LHCN-M2 (cell line): ENCODE measurements at regions not wholly inside any gene's neighbourhood (a gene's known extent, or its start where the extent isn't known, plus 50 kb on each side); places are given as distances from the start of the nearest gene placed in this dataset.
"Not testable (repeated sequence)": the region's sequence is repeated elsewhere in the genome, so short reads cannot be mapped to it uniquely, and the experiment has no call there.

ENCODE experiments used
- DNase-seq: peaks from one replicate; pipeline ENCODE4 v3.0.0-alpha.2; 2012; ENCODE audit warnings: low read depth

DNA sequence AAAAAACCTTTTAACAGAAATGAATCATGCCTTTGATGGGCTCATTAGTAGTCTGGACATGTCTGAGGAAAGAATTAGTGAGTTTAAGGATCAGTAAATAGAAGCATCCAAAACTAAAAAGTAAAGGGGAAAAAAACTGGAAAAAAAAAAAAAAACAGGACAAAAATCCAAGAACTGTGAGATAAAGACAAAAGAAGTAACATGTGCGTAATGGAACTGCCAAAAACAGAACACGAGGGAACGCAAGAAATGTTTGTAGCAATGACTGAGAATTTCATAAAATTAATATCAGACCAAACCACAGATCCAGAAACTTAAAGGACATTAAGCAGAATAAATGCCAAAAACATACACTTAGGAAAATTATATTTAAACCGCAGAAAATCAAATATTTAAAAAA lies 77.4 kb downstream of the MS4A13 start:
- DNase-seq = no peak

DNA sequence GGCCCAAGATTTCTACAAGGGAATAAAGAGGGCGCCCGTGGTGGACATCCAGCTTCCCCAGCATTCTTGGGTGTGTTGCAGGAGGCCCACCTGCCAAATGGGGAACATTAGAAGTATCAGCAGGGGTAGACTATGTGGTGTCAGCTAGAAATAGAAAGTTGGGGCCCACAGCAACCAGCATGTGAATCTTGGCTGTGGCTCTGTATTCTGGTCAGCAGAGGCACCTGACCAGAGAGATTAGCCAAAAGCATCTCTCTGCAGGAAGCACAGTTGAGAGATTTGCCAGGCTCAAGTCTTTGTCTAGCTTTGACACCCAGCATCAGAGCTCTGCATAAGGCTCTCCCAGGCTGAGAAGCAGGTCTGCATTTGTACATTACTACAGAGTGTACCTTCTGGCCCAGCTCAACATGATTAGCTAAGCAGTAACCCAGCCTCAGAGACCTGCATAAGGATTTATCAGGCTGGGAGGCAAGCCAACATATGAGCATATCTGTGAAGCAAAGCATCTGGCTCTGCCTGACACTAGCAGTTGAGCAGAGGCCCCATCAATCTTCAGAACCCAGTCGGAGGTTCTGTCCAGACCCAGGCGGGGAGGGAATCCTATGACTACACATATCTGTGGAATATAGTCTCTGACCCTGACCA lies 79.9 kb downstream of the MS4A13 start:
- no peak for DNase-seq

DNA sequence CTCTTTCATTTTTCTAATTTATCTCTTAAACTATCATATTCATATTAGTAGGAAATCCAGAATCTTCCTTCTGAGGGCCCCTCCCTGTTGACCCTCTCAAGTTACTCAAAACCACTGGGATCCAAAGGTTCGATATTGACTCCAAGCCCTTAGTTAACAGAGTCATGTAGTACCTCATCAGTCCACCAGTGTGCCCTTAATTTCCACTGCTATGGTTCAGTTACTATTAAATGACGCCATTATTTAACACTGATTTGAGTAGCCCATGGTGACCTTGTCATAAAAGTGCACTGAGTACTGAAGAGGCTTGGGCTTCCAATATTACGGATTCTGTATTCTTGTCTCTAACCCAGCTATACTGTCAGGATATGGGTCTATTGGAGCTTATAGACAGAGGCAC lies 91.9 kb upstream of the MS4A8 start:
- DNase-seq = no peak

DNA sequence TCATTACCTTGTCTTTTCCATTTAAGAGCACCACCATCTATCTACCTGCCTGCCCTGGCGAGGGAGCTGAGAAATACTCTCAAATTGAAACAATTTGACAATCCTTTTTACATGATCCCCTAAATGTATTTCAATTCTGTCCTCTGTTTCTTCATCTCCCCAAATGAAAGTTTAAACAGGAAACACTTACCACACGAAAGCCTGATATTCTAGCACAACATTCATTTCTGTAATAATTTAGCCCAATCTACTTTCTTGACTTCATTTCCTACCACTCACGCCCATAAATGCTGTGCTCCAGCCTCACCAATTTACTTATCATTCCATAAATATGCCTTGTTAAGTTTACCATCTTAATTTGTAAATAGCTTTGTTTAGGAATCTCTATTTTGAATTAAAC lies 89.8 kb upstream of the MS4A8 start:
- no peak for DNase-seq

DNA sequence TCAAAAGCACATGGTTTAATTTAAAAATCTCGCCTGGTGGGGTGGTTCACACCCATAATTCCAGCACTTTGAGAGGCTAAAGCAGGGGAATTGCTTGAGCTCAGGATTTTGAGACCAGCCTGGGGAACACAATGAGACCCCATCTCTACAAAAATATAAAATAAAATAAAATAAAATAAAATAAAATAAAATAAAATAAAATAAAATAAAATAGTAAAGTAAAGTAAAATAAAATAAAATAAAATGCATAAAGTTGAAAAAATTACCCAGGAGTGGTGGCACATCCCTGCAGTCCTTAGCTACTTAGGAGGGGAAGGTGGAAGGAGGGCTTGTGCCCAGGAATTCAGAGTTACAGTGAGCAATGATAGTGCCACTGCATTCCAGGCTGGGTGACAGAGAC lies 88.7 kb upstream of the MS4A8 start:
- no peak for DNase-seq

DNA sequence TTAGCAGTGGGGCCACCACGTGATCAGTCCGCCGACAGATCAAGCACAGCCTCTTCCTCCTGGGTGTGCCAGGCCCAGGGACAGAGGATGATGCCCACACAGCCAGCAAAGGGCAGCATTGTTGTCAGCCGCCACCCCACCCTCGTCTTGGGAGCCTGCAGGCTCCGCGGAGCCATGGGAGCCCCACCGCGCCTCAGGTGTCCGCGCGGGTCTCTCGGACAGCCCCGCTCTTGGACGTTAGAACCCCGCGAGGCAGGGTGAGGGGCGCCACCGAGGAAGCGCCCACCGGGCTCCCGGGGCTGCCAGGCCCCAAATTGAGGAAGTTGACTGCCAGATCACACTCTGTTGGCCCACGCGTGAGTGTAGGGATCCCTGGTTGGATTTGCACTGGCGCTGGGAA lies 83.9 kb upstream of the MS4A8 start:
- no peak for DNase-seq

DNA sequence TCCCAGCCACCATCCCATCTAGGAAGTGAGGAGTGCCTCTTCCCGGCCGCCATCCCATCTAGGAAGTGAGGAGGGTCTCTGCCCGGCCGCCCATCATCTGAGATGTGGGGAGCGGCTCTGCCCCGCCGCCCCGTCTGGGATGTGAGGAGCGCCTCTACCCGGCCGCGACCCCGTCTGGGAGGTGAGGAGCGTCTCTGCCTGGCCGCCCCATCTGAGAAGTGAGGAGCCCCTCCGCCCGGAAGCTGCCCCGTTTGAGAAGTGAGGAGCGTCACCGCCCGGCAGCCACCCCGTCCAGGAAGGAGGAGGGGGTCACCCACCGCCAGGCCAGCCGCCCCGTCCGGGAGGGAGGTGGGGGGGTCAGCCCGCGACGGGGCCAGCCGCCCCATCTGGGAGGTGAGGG lies 77.5 kb upstream of the MS4A8 start:
- DNase-seq = not testable (repeated sequence)

DNA sequence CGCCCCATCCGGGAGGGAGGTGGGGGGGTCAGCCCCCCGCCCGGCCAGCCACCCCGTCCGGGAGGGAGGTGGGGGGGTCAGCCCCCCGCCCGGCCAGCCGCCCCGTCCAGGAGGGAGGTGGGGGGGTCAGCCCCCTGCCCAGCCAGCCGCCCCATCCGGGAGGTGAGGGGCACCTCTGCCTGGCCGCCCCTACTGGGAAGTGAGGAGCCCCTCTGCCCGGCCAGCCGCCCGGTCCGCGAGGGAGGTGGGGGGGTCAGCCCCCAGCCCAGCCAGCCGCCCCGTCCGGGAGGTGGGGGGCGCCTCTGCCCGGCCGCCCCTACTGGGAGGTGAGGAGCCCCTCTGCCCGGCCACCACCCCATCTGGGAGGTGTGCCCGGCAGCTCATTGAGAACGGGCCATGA lies 76.6 kb upstream of the MS4A8 start:
- not testable (repeated sequence) for DNase-seq

DNA sequence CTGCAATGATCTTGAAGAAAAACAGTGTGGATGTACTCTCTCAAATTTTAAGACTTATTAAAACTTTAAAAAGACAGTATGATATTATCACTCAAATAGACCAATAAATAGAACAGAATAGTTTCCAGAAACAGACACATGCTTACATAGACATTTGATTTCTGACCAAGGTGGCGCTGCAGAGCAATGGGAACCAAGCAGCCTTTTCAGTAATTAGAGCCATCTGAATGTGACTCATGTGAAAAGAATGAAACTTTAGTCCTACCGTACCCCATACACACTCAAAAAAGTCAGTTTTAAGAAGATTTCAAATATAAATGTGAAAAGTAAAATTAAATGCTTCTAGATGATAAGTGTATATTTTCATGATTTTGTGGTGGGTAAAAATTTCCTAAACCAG lies 74.2 kb upstream of the MS4A8 start:
- DNase-seq = peak; percentile 69

DNA sequence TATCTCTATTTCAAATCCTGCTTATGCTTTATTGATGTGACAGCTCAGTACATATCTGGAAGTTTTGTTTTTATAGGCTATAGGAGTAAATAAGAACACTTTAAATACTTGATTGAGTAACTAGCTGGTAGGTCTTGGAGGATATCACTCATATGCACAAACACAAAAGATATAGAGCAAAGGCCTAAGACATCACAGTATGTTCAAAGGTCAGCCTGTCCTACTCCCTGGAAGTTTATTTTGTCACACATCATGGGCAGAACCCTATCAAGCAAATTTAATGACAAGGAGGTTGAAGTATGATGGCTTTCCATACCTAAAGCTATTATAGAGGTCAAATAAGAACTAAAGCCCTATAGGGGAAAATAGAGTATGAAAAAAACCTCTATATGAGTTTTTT lies 70.0 kb upstream of the MS4A8 start:
- no peak for DNase-seq

DNA sequence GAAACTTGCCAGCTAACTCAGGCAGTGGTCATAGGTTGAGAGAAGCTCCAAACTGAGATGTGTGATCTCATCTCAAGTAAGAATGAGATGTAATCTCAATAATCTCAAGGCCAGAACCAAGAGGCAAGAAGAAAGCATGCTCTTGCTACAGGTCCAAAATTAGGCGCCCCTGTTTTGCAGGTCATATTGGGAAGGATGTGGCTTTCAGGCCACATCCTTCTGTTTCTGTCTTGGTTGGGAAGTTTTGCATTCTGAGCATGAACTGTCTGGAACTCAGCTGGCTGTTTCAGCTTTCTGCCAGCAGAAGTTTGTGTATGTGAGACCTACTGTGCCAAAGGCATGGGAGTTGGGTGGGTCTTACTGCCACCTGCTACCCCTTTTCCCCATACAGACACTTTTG lies 67.5 kb upstream of the MS4A8 start:
- DNase-seq = no peak

DNA sequence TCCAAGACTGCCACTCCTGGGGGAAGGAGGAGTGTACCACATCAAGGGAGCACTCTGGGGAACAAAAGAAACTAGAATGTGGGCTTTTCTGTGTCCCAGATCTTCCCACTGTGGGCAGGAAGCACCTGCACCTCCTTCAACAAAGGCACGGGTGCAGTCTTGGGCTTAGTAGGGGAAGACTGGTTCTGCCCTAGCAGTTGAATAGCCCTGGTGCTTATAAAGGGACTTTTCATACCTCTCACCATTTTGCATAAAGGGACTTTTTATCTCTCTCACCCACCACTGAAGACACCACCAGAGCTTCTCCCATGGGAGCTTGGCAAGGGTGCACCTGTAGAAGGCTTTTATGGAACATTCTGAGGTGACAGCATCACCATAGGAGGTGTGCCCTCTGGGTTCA lies 65.8 kb upstream of the MS4A8 start:
- no peak for DNase-seq

DNA sequence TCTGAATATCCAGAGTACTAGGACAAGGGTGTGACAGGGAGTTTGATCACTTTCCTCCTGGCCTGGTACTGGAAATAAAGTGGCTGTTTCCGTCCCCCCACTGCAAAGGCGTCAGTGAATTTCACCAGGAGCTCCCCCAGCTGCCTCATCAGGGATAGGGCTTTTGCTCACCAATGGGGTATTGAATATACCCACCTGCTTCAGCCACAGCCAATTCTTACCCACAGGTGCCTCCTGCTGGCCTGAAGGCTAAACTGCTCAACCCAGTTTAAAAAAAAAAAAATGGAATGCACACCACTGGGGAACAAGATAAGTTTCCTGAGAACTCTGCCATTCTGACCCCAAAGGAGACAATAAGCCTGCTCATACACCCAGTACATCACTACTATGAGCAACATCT lies 65.3 kb upstream of the MS4A8 start:
- DNase-seq = peak; percentile 6

DNA sequence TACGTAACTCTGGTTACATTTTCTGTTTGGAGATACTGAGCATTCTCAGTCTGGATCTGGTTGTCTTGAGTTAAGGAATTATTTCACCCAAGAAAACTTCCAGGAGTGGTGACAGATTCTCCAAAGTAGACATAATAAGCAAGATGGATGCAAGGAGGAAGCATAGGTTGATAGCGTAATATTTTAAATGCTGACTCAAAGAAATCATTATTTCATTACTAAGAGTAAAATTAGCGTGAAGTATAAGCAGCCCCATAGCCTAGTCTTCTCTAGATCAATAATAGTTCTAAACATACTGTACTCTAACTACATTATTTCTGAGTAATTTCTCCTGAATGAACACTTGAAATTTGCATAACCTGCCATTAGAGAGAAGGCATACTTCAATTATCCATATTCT lies 57.5 kb upstream of the MS4A8 start:
- DNase-seq = no peak

DNA sequence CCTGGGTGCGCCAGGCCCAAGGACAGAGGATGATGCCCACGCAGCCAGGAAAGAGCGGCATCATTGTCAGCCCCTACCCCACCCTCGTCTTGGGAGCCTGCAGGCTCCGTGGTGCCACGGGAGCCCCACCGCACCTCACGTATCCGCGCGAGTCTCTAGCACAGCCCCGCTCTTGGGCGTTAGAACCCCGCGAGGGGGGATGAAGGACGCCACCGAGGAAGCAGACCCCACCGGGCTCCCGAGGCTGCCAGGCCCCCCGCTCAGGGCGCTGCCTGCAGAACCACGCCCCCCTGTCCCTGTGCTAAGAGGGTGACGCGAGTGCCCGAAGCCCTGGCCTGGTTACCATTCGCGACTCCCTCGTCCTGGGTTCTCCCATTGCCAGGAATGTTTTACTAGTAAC lies 52.3 kb upstream of the MS4A8 start:
- DNase-seq = no peak
